ENCODE measurements at regions not wholly inside any gene's neighbourhood (a gene's known extent, or its start where the extent isn't known, plus 50 kb on each side); places are given as distances from the start of the nearest gene placed in this dataset.

DNA sequence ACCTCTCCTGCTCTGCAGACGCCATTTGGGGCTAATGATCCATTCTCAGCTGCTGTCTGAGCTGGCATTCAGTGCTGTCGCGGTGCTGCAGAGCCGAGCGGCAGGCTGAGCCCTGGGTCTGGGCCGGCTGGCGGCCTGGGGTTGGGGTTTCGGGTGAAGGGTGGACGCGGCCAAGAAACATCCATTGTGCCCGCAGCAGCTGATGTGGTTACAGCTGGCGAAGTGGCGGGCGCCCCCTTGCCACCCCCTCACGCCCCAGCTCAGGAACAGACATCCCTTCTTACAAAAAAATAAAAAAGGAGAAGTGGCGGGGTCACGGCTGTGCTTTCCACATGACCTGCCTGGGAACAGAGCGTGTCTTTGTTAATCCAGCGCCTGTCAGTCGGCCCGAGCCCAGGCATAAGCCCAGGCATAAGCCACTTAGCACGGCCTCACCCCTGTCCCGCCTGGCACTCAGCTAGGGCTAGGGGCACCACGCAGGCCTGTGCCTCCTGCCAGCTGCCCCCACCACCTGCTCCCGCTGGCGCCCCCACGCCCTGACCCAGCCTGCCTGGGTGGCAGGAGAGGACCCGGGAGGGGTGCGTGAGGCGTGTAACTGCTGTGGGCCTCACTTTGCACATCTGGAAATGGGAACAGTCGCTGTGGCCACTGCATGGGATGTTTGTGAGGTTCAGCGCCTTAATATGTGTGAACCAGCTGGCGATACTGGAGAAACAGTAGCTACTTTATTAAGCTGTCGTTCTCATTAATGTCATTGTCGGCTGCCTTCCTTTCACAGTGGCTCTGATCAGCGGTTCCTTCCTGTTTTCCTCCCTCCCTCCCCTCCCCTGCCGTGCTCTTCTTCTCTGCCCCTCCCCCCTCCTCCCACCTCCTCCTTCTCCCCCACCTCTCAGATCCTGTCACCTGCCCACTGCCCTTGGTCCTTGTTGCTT is 197.7 kb upstream of the CIBAR2 start:
- no peak for DNase-seq (ENCODE audit: low spot score)

DNA sequence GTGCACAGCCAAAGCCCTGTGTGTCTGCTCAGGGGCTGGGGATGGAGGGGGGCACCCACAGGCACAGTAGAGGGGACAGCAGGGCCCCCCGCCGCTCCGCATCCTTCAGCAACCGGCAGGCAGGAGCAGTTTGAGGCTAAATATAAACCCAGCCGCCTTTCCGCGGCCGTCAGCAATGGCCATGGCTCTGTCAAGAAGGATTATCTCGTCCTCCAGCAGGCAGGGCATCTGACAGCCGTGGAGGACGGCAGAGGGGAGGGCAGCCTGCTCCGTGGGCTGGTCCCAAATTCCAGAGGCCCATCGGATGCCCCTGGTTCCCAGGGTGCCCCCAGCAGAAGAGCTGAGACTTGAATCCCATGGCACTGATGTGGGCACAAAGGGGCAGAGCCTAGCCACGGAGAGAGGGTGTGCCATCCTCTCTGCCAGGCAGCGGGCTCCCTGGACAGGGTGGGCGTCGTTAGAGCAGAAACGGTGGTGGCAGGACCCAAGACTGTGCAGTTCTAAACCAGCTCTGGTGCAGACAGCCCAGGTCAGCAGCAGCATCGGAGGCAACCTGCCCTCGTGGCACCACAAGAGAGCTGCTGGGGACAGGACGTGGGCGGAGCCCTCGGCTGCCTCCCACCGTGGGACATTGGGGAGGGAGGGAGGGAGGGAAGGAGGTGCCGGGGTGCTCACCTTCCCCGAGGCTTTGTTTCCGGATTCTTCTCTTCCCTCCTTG is 198.8 kb upstream of the CIBAR2 start:
- no peak for DNase-seq (ENCODE audit: low spot score)

DNA sequence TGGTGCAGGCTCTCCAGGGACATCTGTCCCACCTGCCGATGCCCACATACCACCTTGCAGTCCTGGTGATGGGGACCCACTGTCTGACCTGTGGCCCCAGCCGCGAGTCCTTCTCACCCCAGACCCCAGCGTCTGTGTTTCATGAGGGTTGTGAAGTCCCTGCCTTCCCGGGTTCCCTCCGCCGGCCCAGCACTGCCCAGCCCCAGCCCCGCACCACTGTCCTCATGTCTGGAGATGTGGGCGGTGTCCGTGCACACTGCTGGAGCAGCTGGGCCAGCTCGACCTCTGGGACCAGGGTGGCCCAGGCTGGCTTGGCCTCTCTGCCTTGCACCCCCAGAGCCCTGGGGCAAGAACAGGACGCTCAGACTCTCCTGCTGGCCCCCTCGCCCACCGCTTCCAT is 199.5 kb upstream of the CIBAR2 start:
- no peak for DNase-seq (ENCODE audit: low spot score)

DNA sequence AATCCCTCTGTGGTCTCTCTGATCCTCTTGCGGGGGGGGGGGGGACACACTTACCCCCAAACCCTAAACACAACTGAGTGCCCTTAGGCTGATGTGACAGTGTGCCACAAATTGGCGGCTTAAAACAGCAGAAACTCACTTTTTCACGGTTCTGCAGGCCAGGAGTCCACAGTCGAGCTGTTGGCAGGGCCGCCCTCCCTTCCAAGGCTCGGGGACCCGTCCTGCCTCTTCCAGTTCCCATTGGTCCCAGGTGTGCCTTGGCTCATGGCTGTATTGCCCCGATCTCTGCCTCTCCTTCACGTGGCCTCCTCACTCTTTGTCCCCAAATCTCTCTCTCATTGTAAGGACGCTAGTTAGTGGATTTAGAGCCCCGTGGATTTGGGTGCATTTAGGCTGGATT is 199.9 kb upstream of the CIBAR2 start:
- DNase-seq (ENCODE audit: low spot score) = no peak

DNA sequence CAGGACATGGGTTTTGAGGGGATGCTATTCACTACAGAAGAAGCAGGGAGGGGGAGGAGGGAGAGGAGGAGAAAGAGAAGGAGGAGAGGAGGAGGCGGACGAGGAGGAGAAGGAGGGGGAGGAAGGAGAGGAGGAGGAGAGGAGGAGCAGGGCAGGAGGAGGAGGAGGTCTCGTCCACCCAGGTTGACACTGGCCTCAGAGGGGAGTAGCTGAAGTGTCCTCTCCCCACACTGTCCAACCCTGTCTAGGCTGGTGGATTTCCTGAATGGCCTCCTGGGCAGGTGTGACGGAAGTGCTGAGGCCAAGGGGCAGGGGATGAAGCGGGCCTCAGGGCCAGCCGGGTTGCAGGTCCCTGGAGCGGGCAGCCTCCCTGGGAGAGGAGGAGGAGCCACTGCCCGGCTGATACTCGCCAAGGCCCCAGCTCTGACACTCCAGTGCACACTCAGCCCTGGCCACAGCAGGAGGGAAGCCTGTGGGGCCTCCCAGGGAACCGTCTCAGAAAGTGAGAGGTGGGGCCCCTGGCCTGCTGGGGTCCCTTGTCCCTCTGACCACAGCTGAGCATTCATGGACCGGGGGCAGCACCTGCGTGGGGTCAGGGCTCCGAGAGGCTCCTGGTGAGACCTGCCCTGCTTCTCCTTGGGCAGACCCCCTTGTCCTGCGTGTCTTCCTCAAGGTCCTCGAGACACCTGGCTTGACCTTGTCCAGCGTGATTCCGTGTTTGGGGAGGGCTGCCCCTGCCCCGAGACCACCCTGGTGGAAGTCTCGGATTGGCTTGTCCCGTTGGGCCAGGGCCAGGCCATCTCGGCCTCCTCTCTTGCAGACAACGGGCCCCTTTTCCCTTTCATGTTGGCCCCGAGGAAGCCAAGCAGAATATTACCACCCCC is 200.6 kb upstream of the CIBAR2 start:
- no peak for DNase-seq (ENCODE audit: low spot score)

DNA sequence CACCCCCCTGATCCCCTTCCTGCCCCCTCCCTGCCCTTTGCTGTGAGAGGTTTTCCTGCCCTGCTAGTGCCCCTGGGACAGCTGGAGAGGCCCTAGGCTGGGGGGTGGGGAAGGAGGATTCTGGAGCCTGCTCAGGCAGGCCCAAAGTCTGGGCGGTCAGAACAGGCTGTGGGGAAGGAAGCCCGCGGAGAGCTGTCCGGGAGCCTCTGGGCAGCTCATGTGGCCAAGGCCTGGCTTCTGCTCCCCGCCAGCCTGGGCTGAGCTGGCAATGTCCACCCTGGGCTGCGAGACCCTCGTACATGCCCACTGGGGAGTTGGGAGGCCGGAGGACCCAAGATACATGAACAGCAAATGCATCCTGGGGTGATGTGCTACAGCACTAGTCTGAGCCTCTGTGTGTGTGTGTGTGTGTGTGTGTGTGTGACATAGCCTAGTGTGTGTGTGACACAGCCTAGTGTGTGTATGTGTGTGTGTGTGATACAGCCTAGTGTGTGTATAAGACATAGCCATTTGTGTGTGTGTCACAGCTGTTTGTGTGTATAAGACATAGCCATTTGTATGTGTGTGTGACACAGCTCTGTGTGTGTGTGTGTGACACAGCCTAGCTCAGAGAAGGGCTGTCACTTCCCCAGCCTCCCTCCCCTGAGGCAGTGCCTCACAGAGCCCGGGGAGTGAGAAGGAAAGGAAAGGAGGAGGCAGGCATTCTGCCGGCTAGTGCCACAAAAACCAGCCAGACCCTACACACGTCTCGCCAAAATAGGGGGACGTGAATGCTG is 201.4 kb upstream of the CIBAR2 start:
- no peak for DNase-seq (ENCODE audit: low spot score)

DNA sequence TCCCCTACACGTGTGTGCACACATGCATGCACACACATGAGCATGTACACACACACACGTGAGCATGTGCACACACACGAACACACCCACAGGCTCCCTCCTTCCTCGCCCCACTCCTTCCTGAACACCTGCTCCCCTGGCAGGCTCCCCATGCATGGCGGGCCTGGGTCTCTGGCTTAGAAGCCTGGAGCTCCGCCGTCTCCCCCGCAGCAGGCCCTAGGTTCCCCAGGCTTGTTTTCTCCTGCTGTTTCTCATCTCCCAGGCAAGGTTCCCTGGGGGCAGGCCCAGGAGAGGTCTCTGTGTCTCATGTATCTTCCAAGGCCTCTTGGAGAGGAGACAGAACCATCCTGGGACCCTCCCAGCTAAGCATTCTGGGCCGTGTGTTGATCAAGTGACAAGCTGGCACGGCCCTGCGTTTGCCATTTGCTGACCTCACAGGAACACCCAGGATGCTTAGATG is 202.3 kb upstream of the CIBAR2 start:
- DNase-seq (ENCODE audit: low spot score) = no peak

DNA sequence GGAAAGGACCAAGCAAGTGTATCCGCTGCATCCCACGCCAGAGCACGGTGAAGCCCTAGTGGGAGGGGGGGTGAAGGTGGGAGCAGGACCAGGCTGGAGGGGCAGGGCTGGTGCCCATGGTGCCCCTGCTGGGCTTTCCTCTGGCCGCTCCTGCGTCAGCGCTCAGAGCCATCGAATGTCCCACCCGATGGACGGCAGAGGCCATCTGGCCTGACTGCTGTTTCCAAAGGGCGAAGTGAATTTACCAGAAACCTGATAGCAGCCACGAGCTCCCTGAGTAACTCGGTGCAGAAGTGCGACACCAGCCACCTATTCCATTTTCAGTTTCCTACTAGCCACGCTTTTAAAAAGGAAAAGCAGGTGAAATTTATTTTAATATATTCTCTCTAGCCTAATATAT is 203.6 kb upstream of the CIBAR2 start:
- DNase-seq (ENCODE audit: low spot score) = no peak

DNA sequence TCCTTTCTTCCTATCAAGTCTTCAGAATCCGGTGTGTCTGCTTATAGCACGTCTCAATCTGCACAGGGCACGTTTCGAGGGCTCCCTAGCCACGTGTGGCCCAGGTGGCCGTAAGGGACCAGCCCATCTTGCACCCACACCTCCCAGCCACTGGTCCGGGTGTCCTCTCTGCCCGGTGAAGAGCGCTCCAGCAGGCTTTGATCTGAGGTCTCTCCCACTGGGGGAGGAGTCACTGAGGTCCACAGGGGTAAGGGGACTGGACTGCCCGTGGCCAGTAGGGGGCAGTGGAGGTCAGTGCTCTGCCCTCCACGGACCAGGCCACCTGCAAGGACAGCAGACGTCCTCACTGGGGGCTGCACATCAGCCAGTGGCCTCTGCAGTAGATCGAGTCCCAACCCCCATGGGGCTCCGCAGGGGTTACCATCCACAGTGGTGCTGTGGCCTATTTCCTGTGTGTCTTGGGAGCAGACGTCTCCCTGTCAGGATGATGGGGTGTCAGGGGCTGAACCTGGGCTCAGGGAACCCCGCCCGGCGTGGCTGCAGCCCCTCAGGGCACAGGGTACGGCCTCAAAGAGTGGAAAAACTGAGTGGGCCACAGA is 204.1 kb upstream of the CIBAR2 start:
- peak; percentile 45 for DNase-seq (ENCODE audit: low spot score)

DNA sequence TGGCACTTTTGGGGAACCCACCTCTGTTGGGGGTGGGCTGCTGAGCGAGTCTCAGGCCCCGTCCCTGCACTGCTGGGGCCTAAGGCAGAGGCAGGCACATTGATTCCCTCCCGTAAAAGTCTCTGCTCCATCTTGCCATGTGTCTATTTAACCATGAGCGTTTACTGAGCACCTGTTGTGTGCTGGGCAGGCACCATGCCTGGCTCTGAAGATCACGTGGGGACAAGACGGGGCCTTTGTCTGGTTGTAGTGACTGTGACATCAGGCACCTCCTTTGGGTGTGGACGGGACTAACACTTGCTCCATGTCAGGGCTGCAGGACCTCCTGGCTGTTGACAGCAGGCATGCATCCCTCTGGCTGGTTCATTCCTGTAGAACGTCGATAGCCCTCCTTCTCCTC is 204.7 kb upstream of the CIBAR2 start:
- no peak for DNase-seq (ENCODE audit: low spot score)

DNA sequence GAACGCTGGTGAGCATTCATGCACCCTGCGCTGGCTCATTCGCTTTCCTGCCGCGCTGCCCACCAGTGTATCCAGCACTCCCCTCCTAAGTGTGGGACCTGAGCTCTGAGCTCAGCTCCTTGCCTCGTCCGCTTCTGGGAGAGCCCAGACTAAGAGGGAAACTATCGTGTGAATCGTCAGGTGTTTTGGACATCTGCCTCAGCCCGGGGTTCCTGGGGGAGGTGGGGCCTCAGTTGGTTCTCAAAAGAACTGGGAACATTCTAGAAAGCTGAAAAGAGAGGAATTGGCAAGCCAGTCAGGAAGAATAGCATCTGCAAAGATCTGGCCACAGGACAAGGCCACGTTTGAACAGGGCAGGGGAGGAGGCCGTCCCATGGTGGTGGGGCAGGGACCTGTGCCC is 205.4 kb upstream of the CIBAR2 start:
- DNase-seq (ENCODE audit: low spot score) = no peak

DNA sequence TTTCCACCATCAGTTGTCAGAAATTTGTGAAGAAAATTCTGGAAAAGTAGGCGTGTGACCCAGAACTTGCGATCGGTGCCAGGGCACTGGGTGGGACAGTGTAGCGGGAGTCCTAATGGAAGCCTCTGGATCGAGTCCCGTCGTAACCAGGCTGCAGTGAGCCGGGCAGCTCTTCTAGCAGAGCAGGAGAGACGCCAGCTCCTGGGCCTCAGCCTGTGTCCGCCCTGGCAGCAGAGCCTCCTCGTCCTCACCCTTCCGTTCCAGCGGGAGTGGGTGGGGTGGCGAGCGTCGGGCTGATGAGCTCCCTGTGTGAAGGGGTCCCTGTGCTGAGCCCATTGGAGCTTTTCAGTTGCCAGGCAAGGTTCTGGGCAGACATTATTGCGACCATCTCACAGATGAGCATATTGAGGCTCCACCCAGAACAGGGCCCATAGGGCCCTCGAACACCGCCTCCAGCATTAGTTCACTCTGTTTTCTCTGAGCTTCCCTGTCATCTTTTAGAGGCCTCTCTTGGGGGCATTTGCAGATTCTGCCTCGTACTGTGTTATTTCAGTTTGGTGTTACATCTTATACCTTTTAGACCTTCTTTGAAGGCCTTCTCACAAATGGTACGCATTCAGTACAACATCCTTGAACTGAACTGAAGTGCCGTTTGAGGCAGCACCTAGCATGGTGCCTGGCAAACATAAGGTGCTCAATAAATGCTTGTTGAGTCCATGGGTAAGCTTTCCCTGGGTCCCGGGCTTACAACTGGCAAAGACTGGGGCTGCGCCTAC is 207.1 kb upstream of the CIBAR2 start:
- no peak for DNase-seq (ENCODE audit: low spot score)

DNA sequence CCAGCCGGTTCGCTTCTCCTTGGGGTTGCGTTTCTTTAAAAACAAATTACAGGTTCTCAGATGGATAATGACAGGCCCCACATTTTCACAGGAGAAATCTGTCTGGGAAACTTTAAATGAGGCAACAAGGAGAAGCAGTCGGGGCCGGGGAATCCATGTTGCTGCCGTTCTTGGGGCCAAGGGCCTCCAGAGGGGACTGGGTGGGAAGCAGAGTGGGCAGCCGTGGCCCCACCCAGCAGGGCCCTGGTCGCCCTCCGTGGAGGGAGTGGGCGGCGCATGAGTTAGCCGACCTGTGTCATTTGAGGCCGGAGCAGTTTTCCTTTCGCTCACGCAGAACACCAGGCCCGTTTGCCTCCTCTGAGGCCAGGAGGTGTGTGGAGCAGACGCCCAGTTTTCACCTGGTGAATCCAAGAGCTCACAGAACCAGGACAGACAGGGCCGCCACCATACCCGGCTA is 207.7 kb upstream of the CIBAR2 start:
- no peak for DNase-seq (ENCODE audit: low spot score)

DNA sequence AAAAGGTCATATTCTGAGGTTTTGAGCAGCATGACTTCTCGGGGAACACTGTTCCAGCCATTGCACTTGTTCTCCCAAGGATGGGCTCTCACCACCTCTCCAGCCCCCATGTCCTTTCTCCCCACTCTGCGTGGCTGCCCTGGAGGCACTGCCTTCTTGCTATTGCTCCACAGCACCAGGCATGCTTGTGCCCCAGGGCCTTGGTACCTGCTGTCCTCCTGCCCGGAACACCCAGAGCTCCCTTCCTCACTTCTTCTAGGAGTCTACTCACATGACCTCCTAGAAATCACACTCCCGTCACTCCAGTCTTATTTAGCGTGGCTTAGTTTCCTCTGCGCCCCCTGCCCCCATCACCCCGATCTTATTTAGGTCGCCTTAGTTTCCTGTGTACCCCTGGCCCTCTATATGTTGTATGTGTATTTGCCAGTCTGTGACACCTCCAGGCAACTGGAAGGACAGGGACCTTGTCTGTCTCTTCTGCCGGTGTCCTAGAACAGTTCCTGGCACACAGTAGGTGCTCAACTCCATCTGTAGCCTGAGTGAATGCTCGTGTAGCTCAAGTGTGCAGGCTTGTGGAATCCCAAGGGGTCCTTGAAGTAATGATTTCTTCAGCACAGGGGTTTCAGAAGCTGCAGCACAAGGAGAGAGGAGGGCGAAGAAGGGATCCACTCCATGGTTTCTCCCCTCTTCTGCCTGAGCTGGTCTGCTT is 208.6 kb upstream of the CIBAR2 start:
- no peak for DNase-seq (ENCODE audit: low spot score)

DNA sequence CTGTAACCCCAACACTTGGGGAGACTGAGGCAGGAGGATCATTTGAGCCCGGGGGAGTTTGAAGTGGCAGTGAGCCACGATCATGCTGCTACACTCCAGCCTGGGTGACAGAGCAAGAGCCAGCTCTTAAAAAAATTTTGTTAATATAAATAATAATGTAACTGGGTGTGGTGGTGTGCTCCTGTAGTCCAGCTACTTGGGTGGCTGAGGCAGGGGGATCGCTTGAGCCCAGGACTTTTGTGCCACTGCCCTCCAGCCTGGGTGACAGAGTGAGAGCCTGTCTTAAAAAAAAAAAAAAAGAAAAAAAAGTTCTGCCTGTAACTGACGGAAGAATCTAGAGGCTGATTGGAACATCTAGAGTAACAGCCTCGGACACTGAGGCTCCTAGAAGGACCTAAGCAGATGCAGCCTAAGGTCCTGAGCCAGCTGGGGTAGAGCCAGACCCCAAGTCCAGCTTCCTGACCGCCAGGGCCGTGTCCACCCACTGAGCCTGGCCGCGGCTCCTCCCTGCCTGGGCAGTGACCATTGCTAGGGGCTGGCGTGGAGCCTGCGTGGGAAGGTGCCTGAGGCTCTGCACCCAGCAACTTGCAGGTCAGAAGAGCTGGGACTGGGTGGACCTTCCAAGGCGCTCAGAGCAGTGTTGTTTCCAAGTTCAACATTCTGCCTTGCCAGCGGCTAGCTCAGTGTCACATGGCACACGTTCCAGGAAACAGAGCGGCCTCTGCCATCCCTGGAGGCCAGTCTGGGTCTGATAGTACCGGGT is 209.4 kb upstream of the CIBAR2 start:
- no peak for DNase-seq (ENCODE audit: low spot score)

DNA sequence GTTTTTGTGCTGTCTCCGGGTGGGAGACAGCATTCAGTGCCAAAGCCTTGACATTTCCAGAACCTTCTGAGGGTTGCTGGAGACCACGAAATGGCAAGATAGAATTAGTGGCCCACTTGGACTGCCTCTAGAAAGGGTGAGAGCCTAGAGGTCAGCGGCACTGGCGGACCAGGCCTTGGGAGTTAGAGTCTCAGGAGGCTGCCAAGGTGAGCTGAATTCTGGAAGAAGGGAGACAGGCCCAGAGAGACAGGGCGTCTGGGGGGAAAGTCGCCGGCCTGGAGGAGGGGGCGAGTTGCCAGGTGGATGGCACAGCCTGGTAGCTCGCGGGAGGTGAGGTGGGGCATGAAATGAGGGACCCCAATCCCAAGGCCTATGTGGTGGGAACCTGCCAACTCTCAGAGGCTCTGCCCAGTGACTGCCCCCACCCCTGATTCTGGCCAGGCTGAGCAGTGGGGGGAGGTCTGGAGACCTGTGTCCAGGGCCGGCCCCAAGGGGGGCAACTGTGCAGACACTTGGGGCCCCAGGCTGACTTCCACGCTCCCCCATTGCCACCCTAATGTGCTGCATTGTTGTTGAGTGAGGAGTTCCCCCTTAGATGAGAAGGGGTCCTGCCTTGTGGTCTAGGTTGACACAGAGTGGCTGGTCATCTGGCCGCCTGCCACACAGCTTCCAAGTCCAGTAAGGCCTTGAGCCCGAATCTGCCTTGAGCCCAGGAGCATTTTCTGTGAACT is 211.1 kb upstream of the CIBAR2 start:
- DNase-seq (ENCODE audit: low spot score) = no peak

DNA sequence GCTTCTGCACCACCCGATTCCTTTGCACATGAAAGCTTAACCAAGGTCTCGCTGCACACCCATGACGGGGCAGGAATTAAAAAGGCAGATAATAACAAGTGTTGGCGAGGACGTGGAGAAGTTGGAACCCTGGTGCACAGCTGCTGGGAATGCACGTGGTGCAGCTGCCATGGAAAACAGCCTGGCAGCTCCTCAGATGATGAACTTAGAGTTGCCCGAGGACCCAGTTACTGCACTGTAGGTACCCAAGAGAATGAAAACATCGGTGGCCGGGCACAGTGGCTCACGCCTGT is 211.6 kb upstream of the CIBAR2 start:
- DNase-seq (ENCODE audit: low spot score) = no peak

DNA sequence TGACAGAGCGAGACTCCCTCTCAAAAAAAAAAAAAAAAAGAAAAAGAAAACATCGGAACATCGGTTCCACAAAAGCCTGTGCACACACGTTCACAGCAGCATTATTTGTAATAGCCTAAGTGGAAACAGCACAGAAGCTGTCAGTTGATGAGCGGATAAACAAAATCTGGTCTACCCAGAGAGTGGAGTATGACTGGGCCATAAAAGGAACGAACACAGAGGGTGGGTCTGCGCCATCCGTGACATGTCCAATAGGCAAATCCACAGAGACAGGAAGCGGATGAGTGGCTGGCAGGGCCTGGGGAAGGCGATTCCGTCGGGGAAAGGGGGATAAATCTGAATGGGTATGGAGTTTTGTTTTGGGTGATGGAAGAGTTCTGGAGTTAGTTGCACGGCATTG is 212.2 kb upstream of the CIBAR2 start:
- DNase-seq (ENCODE audit: low spot score) = no peak

Data from hematopoietic multipotent progenitor cell treated with erythropoietin and hydrocortisone succinate and interleukin-3 and kit ligand, for 17 days (in vitro differentiated cells).